DND-41 (cell line): ENCODE measurements at regions not wholly inside any gene's neighbourhood (a gene's known extent, or its start where the extent isn't known, plus 50 kb on each side); places are given as distances from the start of the nearest gene placed in this dataset.

Experiments used
- EZH2 ChIP-seq: IDR thresholded peaks from 3 replicates; pipeline ENCODE4 v1.6.1; 2012; ENCODE audit warnings: borderline replicate concordance, low read depth, mild to moderate bottlenecking, moderate library complexity, low read length, inconsistent platforms; ENCODE audit not compliant: severe bottlenecking
- TF ChIP-seq, protein P1 (sequence below): IDR thresholded peaks from 2 replicates; pipeline ENCODE4 v1.5.1; 2012; ENCODE audit warnings: borderline replicate concordance, low read length, moderate library complexity, mild to moderate bottlenecking; ENCODE audit not compliant: poor library complexity, severe bottlenecking; ENCODE audit errors: extremely low read depth

DNA sequence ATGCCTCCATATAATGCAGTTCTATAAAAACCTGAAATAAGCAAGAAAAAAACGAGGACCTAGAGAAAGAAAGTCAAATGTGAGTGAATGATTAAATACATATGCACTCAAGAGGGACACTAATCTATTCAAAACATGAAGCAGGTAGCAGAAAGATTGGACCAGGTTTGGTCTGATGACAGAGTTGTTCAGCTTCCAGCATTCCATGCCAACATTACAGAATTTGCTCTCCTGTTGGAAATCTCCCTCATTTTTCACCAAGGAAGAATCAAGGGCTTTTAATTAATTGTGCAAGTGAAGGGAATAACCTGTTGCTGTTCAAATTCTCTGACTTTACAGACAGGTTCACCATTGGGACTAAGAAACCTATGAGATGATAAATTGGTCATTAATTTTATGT is 379.0 kb upstream of the RASGEF1B start:
- TF ChIP-seq, protein P1, sequence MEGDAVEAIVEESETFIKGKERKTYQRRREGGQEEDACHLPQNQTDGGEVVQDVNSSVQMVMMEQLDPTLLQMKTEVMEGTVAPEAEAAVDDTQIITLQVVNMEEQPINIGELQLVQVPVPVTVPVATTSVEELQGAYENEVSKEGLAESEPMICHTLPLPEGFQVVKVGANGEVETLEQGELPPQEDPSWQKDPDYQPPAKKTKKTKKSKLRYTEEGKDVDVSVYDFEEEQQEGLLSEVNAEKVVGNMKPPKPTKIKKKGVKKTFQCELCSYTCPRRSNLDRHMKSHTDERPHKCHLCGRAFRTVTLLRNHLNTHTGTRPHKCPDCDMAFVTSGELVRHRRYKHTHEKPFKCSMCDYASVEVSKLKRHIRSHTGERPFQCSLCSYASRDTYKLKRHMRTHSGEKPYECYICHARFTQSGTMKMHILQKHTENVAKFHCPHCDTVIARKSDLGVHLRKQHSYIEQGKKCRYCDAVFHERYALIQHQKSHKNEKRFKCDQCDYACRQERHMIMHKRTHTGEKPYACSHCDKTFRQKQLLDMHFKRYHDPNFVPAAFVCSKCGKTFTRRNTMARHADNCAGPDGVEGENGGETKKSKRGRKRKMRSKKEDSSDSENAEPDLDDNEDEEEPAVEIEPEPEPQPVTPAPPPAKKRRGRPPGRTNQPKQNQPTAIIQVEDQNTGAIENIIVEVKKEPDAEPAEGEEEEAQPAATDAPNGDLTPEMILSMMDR, result no peak
- TF ChIP-seq EZH2, result no peak
